ENCODE measurements at regions not wholly inside any gene's neighbourhood (a gene's known extent, or its start where the extent isn't known, plus 50 kb on each side); places are given as distances from the start of the nearest gene placed in this dataset.
"Not testable (repeated sequence)": the region's sequence is repeated elsewhere in the genome, so short reads cannot be mapped to it uniquely, and the experiment has no call there.

- Histone ChIP-seq H3K4me1 (ENCODE audit: control insufficient read depth, insufficient read depth, low read length, poor library complexity, severe bottlenecking) (no peaks in the 10 kb centered on the region), H3K4me3 (ENCODE audit: insufficient read depth, low read depth, low read length, poor library complexity, severe bottlenecking) (no peak overlapping the region)
- DNase-seq, result no peak
Observed at GRCh38 chr18:71398531-71398930, 1109.7 kb downstream of the SOCS6 start.

DNA sequence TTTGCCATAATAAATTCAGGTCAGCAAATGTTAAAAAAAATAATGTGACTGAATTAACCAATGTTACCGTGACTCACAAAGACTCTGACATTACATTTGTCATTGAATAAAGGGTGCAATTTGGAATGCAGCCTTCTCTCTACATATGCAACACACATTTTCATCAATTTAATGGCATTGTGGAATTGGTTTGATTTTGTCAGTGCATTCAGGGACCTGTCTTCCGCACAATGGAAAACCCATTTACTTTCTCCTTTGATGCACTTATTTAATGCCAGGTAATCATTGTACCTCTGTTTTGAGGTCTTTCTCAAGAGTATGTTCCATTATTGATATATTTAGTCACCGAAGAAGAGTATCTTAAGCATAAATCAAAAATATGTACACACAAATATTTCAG lies 1099.3 kb downstream of the SOCS6 start:
- no peaks in the 10 kb centered on the region for H3K9me3 ChIP-seq (ENCODE audit: control insufficient read depth, low read length)
- H3K27me3 ChIP-seq (replicated peaks; ENCODE audit: control insufficient read depth, insufficient read depth, low read length, poor library complexity, severe bottlenecking), result no peaks in the 10 kb centered on the region

More at GRCh38 chr18:71398531-71398930, 1109.7 kb downstream of the SOCS6 start:
- no peak overlapping the region for H3K27ac ChIP-seq (ENCODE audit: insufficient read depth, low read length, poor library complexity, severe bottlenecking)
- H3K9me3 ChIP-seq (ENCODE audit: control insufficient read depth, low read length), result no peaks in the 10 kb centered on the region
- no peaks in the 10 kb centered on the region for H3K36me3 ChIP-seq (ENCODE audit: control insufficient read depth, insufficient read depth, low read length)
- H3K27me3 ChIP-seq (replicated peaks; ENCODE audit: control insufficient read depth, insufficient read depth, low read length, poor library complexity, severe bottlenecking), result no peaks in the 10 kb centered on the region

GRCh38 chr18:71374294-71375000 lies 1085.6 kb downstream of the SOCS6 start:
- Histone ChIP-seq H3K27me3 (replicated peaks; ENCODE audit: control insufficient read depth, insufficient read depth, low read length, poor library complexity, severe bottlenecking) (no peaks in the 10 kb centered on the region), H3K36me3 (ENCODE audit: control insufficient read depth, insufficient read depth, low read length) (no peaks in the 10 kb centered on the region), H3K4me3 (ENCODE audit: insufficient read depth, low read depth, low read length, poor library complexity, severe bottlenecking) (no peak overlapping the region), H3K4me1 (ENCODE audit: control insufficient read depth, insufficient read depth, low read length, poor library complexity, severe bottlenecking) (no peaks in the 10 kb centered on the region), H3K27ac (ENCODE audit: insufficient read depth, low read length, poor library complexity, severe bottlenecking) (no peak overlapping the region), H3K9me3 (ENCODE audit: control insufficient read depth, low read length) (no peaks in the 10 kb centered on the region)
- DNase-seq, result no peak

More for the DNA sequence above, 1099.3 kb downstream of the SOCS6 start:
- Histone ChIP-seq H3K27ac (ENCODE audit: insufficient read depth, low read length, poor library complexity, severe bottlenecking) (no peak overlapping the region), H3K36me3 (ENCODE audit: control insufficient read depth, insufficient read depth, low read length) (no peaks in the 10 kb centered on the region), H3K4me3 (ENCODE audit: insufficient read depth, low read depth, low read length, poor library complexity, severe bottlenecking) (no peak overlapping the region), H3K4me1 (ENCODE audit: control insufficient read depth, insufficient read depth, low read length, poor library complexity, severe bottlenecking) (no peaks in the 10 kb centered on the region)
- DNase-seq, result no peak

- H3K9me3 ChIP-seq (ENCODE audit: control insufficient read depth, low read length), result no peaks in the 10 kb centered on the region
- no peaks in the 10 kb centered on the region for H3K27me3 ChIP-seq (replicated peaks; ENCODE audit: control insufficient read depth, insufficient read depth, low read length, poor library complexity, severe bottlenecking)
- H3K4me3 ChIP-seq (ENCODE audit: insufficient read depth, low read depth, low read length, poor library complexity, severe bottlenecking), result no peak overlapping the region
- no peak overlapping the region for H3K27ac ChIP-seq (ENCODE audit: insufficient read depth, low read length, poor library complexity, severe bottlenecking)
- H3K4me1 ChIP-seq (ENCODE audit: control insufficient read depth, insufficient read depth, low read length, poor library complexity, severe bottlenecking), result no peaks in the 10 kb centered on the region
- H3K36me3 ChIP-seq (ENCODE audit: control insufficient read depth, insufficient read depth, low read length), result no peaks in the 10 kb centered on the region
- DNase-seq, result no peak
Observed at GRCh38 chr18:71371951-71372605, 1083.2 kb downstream of the SOCS6 start.

GRCh38 chr18:71370671-71371445 lies 1082.0 kb downstream of the SOCS6 start:
- H3K4me1 ChIP-seq (ENCODE audit: control insufficient read depth, insufficient read depth, low read length, poor library complexity, severe bottlenecking), result no peaks in the 10 kb centered on the region
- DNase-seq, result no peak
- no peaks in the 10 kb centered on the region for H3K9me3 ChIP-seq (ENCODE audit: control insufficient read depth, low read length)
- no peaks in the 10 kb centered on the region for H3K36me3 ChIP-seq (ENCODE audit: control insufficient read depth, insufficient read depth, low read length)
- no peak overlapping the region for H3K27ac ChIP-seq (ENCODE audit: insufficient read depth, low read length, poor library complexity, severe bottlenecking)
- H3K4me3 ChIP-seq (ENCODE audit: insufficient read depth, low read depth, low read length, poor library complexity, severe bottlenecking), result no peak overlapping the region
- no peaks in the 10 kb centered on the region for H3K27me3 ChIP-seq (replicated peaks; ENCODE audit: control insufficient read depth, insufficient read depth, low read length, poor library complexity, severe bottlenecking)

DNA sequence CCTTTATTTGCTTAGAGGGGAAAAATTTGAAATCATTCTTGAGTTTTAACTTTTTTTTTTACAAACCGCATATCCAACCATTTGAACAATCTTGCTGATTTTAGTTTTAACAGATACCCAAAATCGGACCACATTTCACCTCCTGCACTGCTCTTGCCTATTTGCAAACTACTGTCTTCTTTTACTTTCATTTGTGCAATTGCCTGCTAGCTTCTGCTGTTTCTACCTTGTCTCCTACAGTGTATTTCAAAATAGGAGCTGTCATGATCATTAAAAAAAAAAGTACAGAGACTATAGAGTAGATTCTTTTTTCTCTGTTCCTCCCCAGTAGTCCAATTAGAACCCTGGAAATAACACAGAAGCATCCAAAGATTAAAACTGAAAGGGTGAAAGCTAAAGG lies 1081.2 kb downstream of the SOCS6 start:
- DNase-seq, result no peak
- Histone ChIP-seq H3K4me1 (ENCODE audit: control insufficient read depth, insufficient read depth, low read length, poor library complexity, severe bottlenecking) (no peaks in the 10 kb centered on the region), H3K27me3 (replicated peaks; ENCODE audit: control insufficient read depth, insufficient read depth, low read length, poor library complexity, severe bottlenecking) (no peaks in the 10 kb centered on the region), H3K36me3 (ENCODE audit: control insufficient read depth, insufficient read depth, low read length) (no peaks in the 10 kb centered on the region), H3K4me3 (ENCODE audit: insufficient read depth, low read depth, low read length, poor library complexity, severe bottlenecking) (no peak overlapping the region), H3K27ac (ENCODE audit: insufficient read depth, low read length, poor library complexity, severe bottlenecking) (no peak overlapping the region), H3K9me3 (ENCODE audit: control insufficient read depth, low read length) (no peaks in the 10 kb centered on the region)

DNA sequence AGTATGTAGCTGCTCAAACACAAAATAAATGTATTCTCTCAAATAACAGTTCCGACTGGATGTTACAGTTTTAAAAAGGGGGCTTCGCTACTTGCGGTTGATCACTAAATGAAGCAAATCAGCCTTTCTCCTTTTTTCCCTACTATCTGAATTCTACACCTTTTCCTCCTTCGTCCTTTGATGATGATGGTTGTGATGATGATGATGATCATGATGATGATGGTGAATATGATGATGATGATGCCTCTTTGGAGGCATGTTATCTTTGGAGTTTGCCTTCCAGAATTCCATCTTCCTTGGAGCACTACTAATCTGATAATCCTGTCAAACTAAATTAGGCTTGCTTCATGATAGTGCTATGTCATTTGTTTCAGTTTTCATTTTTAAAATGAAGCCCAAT lies 1073.3 kb downstream of the SOCS6 start:
- H3K27ac ChIP-seq (ENCODE audit: insufficient read depth, low read length, poor library complexity, severe bottlenecking), result no peak overlapping the region
- H3K27me3 ChIP-seq (replicated peaks; ENCODE audit: control insufficient read depth, insufficient read depth, low read length, poor library complexity, severe bottlenecking), result no peaks in the 10 kb centered on the region
- H3K9me3 ChIP-seq (ENCODE audit: control insufficient read depth, low read length), result no peaks in the 10 kb centered on the region
- DNase-seq, result no peak
- no peaks in the 10 kb centered on the region for H3K36me3 ChIP-seq (ENCODE audit: control insufficient read depth, insufficient read depth, low read length)
- no peaks in the 10 kb centered on the region for H3K4me1 ChIP-seq (ENCODE audit: control insufficient read depth, insufficient read depth, low read length, poor library complexity, severe bottlenecking)
- no peak overlapping the region for H3K4me3 ChIP-seq (ENCODE audit: insufficient read depth, low read depth, low read length, poor library complexity, severe bottlenecking)

DNA sequence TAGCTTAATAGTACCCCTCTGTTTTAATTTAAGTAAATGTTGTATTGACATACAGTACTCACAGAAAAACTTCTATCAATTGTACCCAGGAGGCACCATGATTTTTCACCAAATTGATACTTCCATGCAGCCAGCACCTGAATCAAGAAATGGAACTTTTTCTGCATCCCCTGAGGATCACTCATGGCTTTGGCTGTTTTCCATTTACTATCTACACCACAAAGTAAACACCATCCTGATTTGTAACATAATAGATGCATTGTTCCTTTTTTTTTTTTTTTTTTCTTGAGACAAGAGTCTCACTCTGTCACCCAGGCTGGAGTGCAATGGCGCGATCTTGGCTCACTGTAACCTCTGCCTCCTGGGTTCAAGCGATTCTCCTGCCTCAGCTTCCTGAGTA lies 1066.8 kb downstream of the SOCS6 start:
- not testable (repeated sequence) for DNase-seq; H3K4me1 ChIP-seq (ENCODE audit: control insufficient read depth, insufficient read depth, low read length, poor library complexity, severe bottlenecking); H3K4me3 ChIP-seq (ENCODE audit: insufficient read depth, low read depth, low read length, poor library complexity, severe bottlenecking); H3K9me3 ChIP-seq (ENCODE audit: control insufficient read depth, low read length); H3K36me3 ChIP-seq (ENCODE audit: control insufficient read depth, insufficient read depth, low read length); H3K27me3 ChIP-seq (replicated peaks; ENCODE audit: control insufficient read depth, insufficient read depth, low read length, poor library complexity, severe bottlenecking); H3K27ac ChIP-seq (ENCODE audit: insufficient read depth, low read length, poor library complexity, severe bottlenecking)

GRCh38 chr18:71352618-71353017 lies 1063.8 kb downstream of the SOCS6 start:
- no peaks in the 10 kb centered on the region for H3K9me3 ChIP-seq (ENCODE audit: control insufficient read depth, low read length)
- no peak for DNase-seq
- H3K4me1 ChIP-seq (ENCODE audit: control insufficient read depth, insufficient read depth, low read length, poor library complexity, severe bottlenecking), result no peaks in the 10 kb centered on the region
- no peak overlapping the region for H3K27ac ChIP-seq (ENCODE audit: insufficient read depth, low read length, poor library complexity, severe bottlenecking)
- no peak overlapping the region for H3K4me3 ChIP-seq (ENCODE audit: insufficient read depth, low read depth, low read length, poor library complexity, severe bottlenecking)
- no peaks in the 10 kb centered on the region for H3K27me3 ChIP-seq (replicated peaks; ENCODE audit: control insufficient read depth, insufficient read depth, low read length, poor library complexity, severe bottlenecking)
- H3K36me3 ChIP-seq (ENCODE audit: control insufficient read depth, insufficient read depth, low read length), result no peaks in the 10 kb centered on the region

Data from effector memory CD4-positive, alpha-beta T cell (primary cell).